LNCaP clone FGC (cell line): ENCODE measurements at regions not wholly inside any gene's neighbourhood (a gene's known extent, or its start where the extent isn't known, plus 50 kb on each side); places are given as distances from the start of the nearest gene placed in this dataset.

Experiments
- DNase-seq: peaks from one replicate; pipeline ENCODE4 v3.0.0-alpha.2; 2011; ENCODE audit warnings: low read depth
- H3K4me3 ChIP-seq: 2 replicates; pipeline ENCODE4 v1.5.1; 2011; ENCODE audit warnings: mild to moderate bottlenecking, low read depth, low read length, control low read depth
- TF ChIP-seq, protein P1 (sequence below): IDR thresholded peaks from 2 replicates; pipeline ENCODE4 v1.5.1; 2012; ENCODE audit warnings: mild to moderate bottlenecking; ENCODE audit not compliant: control insufficient read depth, insufficient read depth; ENCODE audit errors: extremely low read depth

DNA sequence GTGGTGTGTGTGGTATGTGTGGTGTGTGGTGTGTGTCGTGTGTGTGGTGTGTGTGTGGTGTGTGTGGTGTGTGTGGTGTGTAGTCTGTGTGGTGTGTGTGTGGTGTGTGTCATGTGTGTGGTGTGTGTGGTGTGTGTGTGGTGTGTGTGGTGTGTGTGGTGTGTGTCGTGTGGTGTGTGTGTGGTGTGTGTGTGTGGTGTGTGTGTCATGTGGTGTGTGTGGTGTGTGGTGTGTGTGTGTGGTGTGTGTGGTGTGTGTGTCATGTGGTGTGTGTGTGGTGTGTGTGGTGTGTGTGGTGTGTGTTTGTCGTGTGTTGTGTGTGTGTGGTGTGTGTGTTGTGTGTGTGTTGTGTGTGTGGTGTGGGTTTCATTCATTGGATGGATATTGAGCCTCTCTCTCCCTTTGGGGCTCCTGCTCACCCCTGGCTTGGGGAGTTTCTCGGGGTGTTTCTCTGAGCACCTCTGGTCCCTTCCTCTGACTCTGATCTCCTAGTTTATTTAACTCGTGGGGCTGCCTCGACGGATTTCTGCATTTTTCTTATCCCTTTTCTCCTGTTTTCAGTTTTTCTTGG is 145.8 kb downstream of the DNAJB6 start:
- H3K4me3 ChIP-seq, result no peak overlapping the region
- no peak for DNase-seq
- TF ChIP-seq, protein P1, sequence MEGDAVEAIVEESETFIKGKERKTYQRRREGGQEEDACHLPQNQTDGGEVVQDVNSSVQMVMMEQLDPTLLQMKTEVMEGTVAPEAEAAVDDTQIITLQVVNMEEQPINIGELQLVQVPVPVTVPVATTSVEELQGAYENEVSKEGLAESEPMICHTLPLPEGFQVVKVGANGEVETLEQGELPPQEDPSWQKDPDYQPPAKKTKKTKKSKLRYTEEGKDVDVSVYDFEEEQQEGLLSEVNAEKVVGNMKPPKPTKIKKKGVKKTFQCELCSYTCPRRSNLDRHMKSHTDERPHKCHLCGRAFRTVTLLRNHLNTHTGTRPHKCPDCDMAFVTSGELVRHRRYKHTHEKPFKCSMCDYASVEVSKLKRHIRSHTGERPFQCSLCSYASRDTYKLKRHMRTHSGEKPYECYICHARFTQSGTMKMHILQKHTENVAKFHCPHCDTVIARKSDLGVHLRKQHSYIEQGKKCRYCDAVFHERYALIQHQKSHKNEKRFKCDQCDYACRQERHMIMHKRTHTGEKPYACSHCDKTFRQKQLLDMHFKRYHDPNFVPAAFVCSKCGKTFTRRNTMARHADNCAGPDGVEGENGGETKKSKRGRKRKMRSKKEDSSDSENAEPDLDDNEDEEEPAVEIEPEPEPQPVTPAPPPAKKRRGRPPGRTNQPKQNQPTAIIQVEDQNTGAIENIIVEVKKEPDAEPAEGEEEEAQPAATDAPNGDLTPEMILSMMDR, result no peak

DNA sequence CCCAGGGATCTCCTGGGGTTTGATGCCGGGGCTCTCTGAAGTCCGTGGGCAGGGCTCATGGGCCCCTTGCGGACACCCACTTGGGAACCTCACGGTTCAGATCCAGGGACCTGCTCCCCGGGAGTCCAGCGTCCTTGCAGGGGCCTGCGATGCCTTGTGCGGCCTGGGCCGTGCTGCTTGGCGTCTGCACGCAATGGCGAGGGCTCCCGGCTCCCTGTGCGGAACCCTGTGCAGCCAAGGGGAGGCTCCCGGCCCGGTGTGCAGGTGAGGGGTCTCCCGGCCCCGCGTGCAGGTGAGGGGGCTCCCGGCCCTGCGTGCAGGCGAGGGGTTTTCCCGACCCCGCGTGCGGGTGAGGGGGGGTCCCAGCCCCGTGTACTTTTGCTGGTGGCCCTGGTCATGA is 146.7 kb downstream of the DNAJB6 start:
- DNase-seq, result no peak
- TF ChIP-seq, protein P1, result no peak
- H3K4me3 ChIP-seq, result no peak overlapping the region

DNA sequence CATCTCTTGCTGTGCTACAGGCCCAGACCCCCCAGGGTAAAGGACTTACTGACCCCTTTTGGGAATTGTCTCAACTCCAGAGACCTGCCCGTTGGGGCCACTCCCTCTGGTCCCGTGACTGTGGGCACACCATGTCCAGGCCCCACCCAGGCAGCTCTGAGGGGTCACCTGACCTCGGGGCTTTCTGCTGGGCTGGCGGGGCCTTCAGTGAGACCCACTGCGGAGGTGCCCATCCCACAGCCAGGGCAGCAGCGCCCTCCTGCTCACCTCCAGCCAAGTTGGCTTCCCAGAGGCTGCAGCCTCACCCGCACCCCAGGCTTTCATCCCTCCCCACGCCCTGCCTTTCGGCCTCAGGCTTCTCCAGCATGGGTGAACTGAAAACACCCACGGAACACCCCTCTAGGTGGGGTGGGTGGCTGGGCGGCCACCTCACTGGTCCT is 147.2 kb downstream of the DNAJB6 start:
- TF ChIP-seq, protein P1, result no peak
- no peak overlapping the region for H3K4me3 ChIP-seq
- no peak for DNase-seq

DNA sequence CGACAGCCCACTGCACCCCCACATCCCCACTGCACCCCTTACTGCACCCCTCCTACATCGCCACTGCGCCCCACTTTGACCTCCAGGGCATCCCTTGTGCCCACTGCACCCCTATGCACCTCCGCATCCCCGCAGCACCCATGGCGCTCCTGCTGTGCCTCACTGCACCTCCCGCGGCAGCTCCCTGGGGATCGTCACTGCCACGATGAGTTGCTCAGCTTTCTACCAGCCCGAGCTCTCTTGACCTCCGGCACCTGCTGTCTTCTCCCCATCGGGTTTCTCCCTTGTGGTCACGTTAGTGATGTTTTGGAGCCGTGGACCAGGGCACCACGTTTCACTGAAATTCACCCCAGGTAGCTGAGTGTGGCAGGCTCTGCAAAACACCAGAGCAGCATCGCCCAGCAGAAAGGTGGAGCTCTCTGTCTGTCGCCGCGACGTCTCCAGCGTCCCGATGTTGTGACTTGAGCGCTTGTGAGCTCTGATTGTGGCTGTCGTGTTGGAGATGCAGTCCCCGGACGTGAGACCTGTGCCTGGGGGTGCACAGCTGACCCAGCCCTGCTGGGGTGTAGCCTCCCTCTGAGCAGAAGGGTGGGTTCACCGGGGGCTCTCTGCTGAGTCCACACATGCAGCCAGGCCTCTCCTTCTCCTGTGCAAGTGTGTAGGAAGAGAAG is 147.7 kb downstream of the DNAJB6 start:
- H3K4me3 ChIP-seq, result no peak overlapping the region
- no peak for DNase-seq
- TF ChIP-seq, protein P1, result no peak

DNA sequence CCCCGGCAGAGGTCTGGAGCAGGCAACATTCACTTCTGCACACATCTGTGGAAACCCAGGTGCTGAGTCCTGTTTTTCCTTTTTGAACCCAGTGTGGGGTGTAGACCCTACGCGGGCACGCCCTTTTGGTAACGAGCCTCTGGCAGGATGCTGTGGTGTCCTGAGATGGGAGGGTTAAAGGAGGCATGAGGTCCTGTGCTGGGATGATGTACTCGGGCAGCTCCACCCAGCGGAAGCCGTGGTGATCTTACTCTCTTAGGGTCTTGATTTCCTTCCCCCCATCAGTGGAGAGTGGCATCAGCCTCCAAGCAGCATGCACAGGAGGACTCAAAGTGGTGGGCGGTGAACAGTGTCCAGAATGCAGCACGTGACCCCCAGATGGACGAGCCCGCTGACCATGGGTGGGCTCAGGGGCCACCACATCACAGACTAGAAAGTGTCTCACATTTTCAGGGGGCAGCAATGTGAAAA is 148.6 kb downstream of the DNAJB6 start:
- TF ChIP-seq, protein P1, result no peak
- H3K4me3 ChIP-seq, result no peak overlapping the region
- DNase-seq, result no peak

DNA sequence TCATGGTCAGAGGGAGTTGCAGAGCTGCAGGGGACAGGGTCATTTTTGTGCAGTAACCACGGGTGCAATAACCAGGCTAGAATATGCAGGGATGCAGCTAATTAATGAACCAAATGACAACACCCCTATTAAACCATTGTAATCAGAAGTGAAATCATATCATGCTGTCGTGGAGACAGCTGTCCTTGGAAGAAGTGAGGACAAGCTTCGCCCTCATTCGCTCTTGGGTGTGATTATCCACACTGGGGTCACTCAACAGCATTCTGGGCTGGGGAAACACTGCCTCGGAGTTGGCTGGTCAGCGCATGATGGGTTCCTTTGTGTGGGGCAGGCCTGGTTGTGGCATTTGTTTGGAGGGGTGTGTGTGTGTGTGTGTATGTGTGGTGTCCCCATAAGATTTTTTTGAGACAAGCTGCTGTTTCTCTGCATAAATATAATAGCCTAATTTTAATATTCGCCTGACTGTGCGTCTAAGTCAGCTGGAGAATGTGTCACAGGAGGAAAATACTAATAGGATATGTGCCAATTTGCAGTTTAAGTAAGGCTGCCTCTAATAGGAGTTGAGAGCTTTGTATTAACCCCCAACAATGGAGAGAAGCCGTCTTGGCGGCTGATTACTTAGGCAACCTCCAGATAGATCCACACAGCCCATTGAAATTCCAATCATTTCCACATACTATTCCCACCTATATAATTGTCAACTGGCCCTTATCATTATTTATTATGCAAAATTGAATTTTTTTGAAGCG is 149.4 kb downstream of the DNAJB6 start:
- no peak for DNase-seq
- TF ChIP-seq, protein P1, result no peak
- no peak overlapping the region for H3K4me3 ChIP-seq
